Retinal pigment epithelial cell (primary cell): ENCODE measurements at regions not wholly inside any gene's neighbourhood (a gene's known extent, or its start where the extent isn't known, plus 50 kb on each side); places are given as distances from the start of the nearest gene placed in this dataset.

Experiments
- DNase-seq: peaks from one replicate; pipeline ENCODE4 v3.0.0-alpha.2; 2010; ENCODE audit warnings: low read depth
- H3K4me3 ChIP-seq: 2 replicates; pipeline ENCODE4 v1.5.1; 2011; ENCODE audit warnings: mild to moderate bottlenecking, low read length, control low read depth, moderate library complexity
- CTCF ChIP-seq: conservative IDR thresholded peaks from 2 replicates; pipeline ENCODE4 v1.5.1; 2011; ENCODE audit warnings: low read depth, low read length, control low read depth, inconsistent platforms

GRCh38 chr2:239476029-239476756 lies 75.4 kb upstream of the HDAC4 start:
- no peak for TF ChIP-seq CTCF
- no peak overlapping the region for H3K4me3 ChIP-seq
- DNase-seq: no peak

- H3K4me3 ChIP-seq: no peak overlapping the region
- no peak for TF ChIP-seq CTCF
- no peak for DNase-seq
These were observed 74.6 kb upstream of the HDAC4 start for GRCh38 chr2:239475161-239476028.

GRCh38 chr2:239473211-239473805 lies 72.5 kb upstream of the HDAC4 start:
- DNase-seq: no peak
- H3K4me3 ChIP-seq: no peak overlapping the region
- no peak for TF ChIP-seq CTCF

GRCh38 chr2:239472235-239472775 lies 71.5 kb upstream of the HDAC4 start:
- no peak for DNase-seq
- TF ChIP-seq CTCF: no peak
- no peak overlapping the region for H3K4me3 ChIP-seq

- TF ChIP-seq CTCF: no peak
- no peak for DNase-seq
- no peak overlapping the region for H3K4me3 ChIP-seq
These were observed 70.4 kb upstream of the HDAC4 start for GRCh38 chr2:239471011-239471792.

- no peak for DNase-seq
- no peak overlapping the region for H3K4me3 ChIP-seq
- TF ChIP-seq CTCF: no peak
These were observed 69.5 kb upstream of the HDAC4 start for GRCh38 chr2:239470151-239470900.
